ENCODE measurements at regions not wholly inside any gene's neighbourhood (a gene's known extent, or its start where the extent isn't known, plus 50 kb on each side); places are given as distances from the start of the nearest gene placed in this dataset.

DNA sequence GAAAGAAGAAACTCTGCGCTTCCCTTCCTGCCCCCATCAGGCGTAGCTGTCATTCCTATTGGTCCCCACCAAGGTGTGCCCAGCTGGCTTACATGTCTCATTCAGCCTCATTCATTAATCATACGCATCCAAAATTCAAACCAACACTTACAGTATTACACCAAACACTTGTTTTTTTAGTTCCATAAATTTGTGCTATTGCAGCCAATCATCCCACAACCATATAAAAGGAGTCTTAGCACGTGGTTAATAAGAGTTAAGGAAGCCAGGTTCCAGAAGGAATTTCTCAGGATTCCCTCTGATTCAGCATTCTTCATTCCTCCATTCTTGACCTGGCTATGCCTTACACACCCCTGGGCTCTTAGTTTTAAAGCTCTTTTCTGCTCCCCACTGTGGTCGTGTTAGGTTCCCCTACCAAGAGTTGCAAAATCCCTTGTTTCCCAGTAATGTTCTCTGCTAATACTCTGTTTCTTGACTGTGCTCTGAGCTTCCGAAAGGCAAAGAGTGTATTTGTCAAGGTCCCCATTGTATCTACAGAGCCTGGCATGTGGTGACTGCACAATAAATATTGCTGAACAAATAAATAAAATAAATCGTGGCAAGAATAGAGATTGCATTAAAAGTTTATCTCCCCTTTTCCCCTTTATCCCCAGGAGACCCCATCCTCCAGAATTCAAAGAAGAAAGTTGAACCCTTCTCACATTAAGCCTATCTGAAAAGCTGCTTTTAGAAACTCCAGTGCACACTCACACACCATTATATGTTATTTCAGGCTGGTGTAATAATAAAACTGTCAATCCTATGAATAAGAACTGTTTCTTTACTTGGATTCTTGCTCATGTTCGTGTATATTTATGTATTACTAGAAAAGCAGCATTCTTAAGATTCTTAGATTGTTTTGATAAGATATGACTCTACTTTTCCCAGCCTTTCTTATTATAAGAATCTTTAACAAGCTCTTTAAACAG, 514.4 kb downstream of the INHBA start:
- H3K27me3 ChIP-seq, result no peaks in the 10 kb centered on the region
- no peak for TF ChIP-seq Cebpa-rat (IDR thresholded peaks at IDR 0.05)
- H3K4me1 ChIP-seq, result no peaks in the 10 kb centered on the region
- no peaks in the 10 kb centered on the region for H3K36me3 ChIP-seq
- no peak overlapping the region for H3K4me2 ChIP-seq
- no peak overlapping the region for H3K27ac ChIP-seq
- no peaks in the 10 kb centered on the region for H4K20me1 ChIP-seq
- no peak overlapping the region for H3K9ac ChIP-seq
- H3K9me3 ChIP-seq, result no peaks in the 10 kb centered on the region
- no peak overlapping the region for H3K4me3 ChIP-seq

GRCh38 chr7:41187322-41187721, 515.6 kb downstream of the INHBA start:
- Histone ChIP-seq H4K20me1 (no peaks in the 10 kb centered on the region), H3K4me1 (no peaks in the 10 kb centered on the region), H3K4me2 (no peak overlapping the region), H3K9me3 (no peaks in the 10 kb centered on the region), H3K4me3 (no peak overlapping the region), H3K27ac (no peak overlapping the region), H3K27me3 (no peaks in the 10 kb centered on the region), H3K9ac (no peak overlapping the region), H3K36me3 (no peaks in the 10 kb centered on the region)
- TF ChIP-seq Cebpa-rat (IDR thresholded peaks at IDR 0.05), result no peak

DNA sequence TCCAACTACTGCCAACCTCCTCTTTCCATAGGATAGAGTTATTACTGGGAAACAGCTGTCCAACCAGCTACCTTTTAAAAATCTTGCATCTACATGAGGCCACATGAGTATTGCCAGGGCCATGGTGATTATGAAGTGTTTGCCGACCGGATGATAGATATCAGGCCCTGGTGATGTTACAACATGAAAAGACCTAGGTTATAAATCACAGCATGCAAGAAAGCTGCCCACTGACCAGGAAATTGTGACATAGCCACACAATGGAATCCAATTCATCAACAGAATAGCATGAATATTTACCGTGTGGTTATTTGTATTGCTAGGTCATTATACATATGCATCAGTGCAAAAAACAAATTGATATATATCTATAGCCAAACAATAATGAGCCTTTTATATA, 517.0 kb downstream of the INHBA start:
- no peaks in the 10 kb centered on the region for H3K9me3 ChIP-seq
- H3K27ac ChIP-seq, result no peak overlapping the region
- H3K27me3 ChIP-seq, result no peaks in the 10 kb centered on the region
- no peak for TF ChIP-seq Cebpa-rat (IDR thresholded peaks at IDR 0.05)
- H3K4me2 ChIP-seq, result no peak overlapping the region
- H3K4me3 ChIP-seq, result no peak overlapping the region
- no peaks in the 10 kb centered on the region for H4K20me1 ChIP-seq
- H3K36me3 ChIP-seq, result no peaks in the 10 kb centered on the region
- H3K4me1 ChIP-seq, result no peaks in the 10 kb centered on the region
- no peak overlapping the region for H3K9ac ChIP-seq

DNA sequence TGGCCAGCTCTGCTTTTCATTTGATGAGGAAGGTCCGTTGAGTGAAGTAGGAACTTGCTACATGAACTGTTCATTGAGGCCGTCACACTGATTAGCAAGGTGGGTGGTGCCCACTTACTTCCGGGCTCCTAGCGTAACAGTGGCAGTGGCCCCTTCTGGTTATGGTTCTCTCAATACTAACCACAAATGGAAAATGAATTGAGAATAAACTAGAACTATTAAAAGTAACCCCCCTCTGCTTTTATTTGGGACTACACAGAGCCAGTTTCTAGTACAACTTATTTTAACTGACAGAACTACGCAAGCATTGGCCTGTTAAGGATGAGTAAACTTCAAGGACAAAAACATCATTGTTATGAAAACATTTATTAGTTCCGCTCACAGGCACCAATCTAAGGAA, 519.1 kb downstream of the INHBA start:
- no peak for TF ChIP-seq Cebpa-rat (IDR thresholded peaks at IDR 0.05)
- no peak overlapping the region for H3K27ac ChIP-seq
- H3K4me2 ChIP-seq, result no peak overlapping the region

DNA sequence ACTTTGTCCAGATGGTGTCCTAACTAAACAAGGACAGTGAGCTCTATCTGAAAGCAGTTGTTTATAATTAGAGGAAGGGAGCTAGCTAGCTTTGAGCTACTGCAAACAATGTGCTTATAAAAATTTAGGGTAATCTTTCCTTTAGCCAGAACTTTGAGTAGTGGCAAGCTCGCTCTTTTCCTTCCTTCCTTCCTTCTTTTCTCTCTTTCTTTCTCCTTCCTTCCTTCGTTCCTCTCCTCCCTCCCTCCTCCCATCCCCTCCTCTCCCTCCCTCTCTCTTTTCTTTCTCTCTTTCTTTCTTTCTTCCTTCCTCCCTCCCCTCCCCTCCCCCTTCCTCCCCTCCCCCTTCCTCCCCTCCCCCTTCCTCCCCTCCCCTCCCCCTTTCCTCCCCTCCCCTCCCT, 520.1 kb downstream of the INHBA start:
- H3K9ac ChIP-seq, result no peak overlapping the region

More for the DNA sequence above, 519.1 kb downstream of the INHBA start:
- Histone ChIP-seq H3K4me1 (no peaks in the 10 kb centered on the region), H3K27me3 (no peaks in the 10 kb centered on the region), H4K20me1 (no peaks in the 10 kb centered on the region), H3K9me3 (no peaks in the 10 kb centered on the region), H3K9ac (no peak overlapping the region), H3K36me3 (no peaks in the 10 kb centered on the region), H3K4me3 (no peak overlapping the region)

DNA sequence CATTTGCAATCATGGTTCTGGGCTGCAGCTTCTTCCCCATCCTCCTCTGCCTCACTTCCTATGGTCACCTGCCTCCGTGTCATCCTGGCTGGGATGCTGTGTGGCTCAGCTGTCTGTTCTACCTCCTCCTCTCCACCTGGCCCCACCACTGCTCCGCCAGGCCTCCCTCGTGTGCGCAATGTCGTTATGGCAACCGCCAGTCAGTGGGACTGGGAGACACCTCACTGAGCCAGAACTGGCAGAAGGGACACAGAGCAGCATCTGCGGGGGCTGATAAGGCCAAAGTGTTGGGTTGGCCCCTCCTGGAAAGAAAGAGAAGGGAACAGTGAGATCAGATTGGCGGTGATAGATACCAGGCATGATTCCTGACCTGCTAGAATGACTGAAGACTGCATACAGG, 527.5 kb downstream of the INHBA start:
- Histone ChIP-seq H3K4me2 (no peak overlapping the region), H3K4me1 (no peaks in the 10 kb centered on the region), H4K20me1 (no peaks in the 10 kb centered on the region), H3K4me3 (no peak overlapping the region), H3K27me3 (no peaks in the 10 kb centered on the region), H3K27ac (no peak overlapping the region), H3K9me3 (no peaks in the 10 kb centered on the region), H3K9ac (no peak overlapping the region), H3K36me3 (no peaks in the 10 kb centered on the region)
- TF ChIP-seq Cebpa-rat (IDR thresholded peaks at IDR 0.05), result no peak

More for the DNA sequence above, 520.1 kb downstream of the INHBA start:
- Histone ChIP-seq H3K4me2 (no peak overlapping the region), H3K9me3 (no peaks in the 10 kb centered on the region), H3K4me1 (no peaks in the 10 kb centered on the region), H3K36me3 (no peaks in the 10 kb centered on the region), H3K4me3 (no peak overlapping the region), H3K27ac (no peak overlapping the region), H3K27me3 (no peaks in the 10 kb centered on the region), H4K20me1 (no peaks in the 10 kb centered on the region)
- TF ChIP-seq Cebpa-rat (IDR thresholded peaks at IDR 0.05), result no peak

DNA sequence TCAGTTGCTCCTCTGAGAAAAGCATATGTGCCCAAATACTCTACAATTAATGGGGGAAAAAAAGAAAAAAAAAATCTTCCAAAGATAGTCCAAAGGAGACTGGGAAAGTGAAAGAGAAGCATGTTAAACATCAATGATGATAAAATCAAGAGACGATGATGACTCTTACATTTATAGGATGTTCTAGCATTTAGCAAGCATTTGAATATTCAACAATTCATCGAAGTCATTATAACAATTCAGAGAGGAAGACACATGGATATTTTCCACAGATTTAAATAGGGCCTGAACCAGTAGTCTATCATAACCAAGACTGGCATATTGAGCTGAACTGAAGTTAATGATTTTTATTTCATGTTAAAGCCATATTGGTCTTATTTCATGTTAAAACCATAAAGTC, 528.4 kb downstream of the INHBA start:
- Histone ChIP-seq H3K36me3 (no peaks in the 10 kb centered on the region), H3K4me1 (no peaks in the 10 kb centered on the region), H3K27ac (no peak overlapping the region), H3K4me2 (no peak overlapping the region), H3K9me3 (no peaks in the 10 kb centered on the region), H3K4me3 (no peak overlapping the region), H4K20me1 (no peaks in the 10 kb centered on the region), H3K27me3 (no peaks in the 10 kb centered on the region), H3K9ac (no peak overlapping the region)
- TF ChIP-seq Cebpa-rat (IDR thresholded peaks at IDR 0.05), result no peak

DNA sequence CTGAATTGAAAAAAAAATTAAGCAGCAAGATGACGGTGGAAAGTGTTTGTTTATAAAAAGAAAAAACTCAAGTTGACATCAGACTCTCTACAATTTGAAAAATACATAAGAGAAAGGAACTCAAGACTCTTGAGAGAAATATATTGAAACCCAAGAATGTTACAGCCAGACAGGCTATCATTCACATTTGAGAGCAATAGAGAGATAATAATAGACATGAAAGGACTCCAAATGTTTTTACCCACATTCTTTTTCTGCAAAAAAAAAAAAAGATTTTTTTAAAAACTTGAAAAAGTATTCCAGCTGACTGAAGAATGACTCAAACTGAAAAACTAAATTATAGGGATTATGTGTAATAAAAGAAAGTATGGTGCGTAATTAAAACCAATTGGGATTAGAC, 532.4 kb downstream of the INHBA start:
- no peaks in the 10 kb centered on the region for H3K27me3 ChIP-seq
- no peak for TF ChIP-seq Cebpa-rat (IDR thresholded peaks at IDR 0.05)

GRCh38 chr7:41169317-41169716, 533.6 kb downstream of the INHBA start:
- Histone ChIP-seq H3K27ac (no peak overlapping the region), H3K27me3 (no peaks in the 10 kb centered on the region), H4K20me1 (no peaks in the 10 kb centered on the region), H3K9me3 (no peaks in the 10 kb centered on the region), H3K4me2 (no peak overlapping the region), H3K4me1 (no peaks in the 10 kb centered on the region), H3K4me3 (no peak overlapping the region), H3K9ac (no peak overlapping the region), H3K36me3 (no peaks in the 10 kb centered on the region)
- no peak for TF ChIP-seq Cebpa-rat (IDR thresholded peaks at IDR 0.05)

More for the DNA sequence above, 532.4 kb downstream of the INHBA start:
- Histone ChIP-seq H4K20me1 (no peaks in the 10 kb centered on the region), H3K9me3 (no peaks in the 10 kb centered on the region), H3K4me1 (no peaks in the 10 kb centered on the region), H3K4me2 (no peak overlapping the region), H3K9ac (no peak overlapping the region), H3K27ac (no peak overlapping the region), H3K4me3 (no peak overlapping the region), H3K36me3 (no peaks in the 10 kb centered on the region)

DNA sequence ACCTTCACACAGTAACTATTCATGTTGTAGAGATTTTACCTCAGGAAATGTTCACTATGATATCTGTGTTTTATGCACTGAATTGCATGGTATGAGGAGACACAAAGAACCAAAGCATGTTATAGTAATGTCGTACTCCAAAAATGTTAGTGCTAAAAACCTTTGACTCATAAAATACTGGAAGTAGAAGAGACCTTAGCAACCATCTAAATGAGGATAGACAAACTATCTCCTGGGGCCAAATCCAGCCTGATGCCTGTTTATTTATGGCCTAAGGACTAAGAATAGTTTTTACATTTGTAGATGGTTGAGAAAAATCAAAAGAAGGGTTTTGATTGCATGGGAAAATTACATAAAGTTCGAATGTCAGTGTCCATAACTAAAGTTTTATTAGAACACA, 535.1 kb downstream of the INHBA start:
- no peak overlapping the region for H3K9ac ChIP-seq
- H4K20me1 ChIP-seq, result no peaks in the 10 kb centered on the region
- TF ChIP-seq Cebpa-rat (IDR thresholded peaks at IDR 0.05), result no peak
- H3K27me3 ChIP-seq, result no peaks in the 10 kb centered on the region
- H3K4me3 ChIP-seq, result no peak overlapping the region
- H3K9me3 ChIP-seq, result no peaks in the 10 kb centered on the region
- no peaks in the 10 kb centered on the region for H3K36me3 ChIP-seq
- H3K4me1 ChIP-seq, result no peaks in the 10 kb centered on the region
- no peak overlapping the region for H3K27ac ChIP-seq
- H3K4me2 ChIP-seq, result no peak overlapping the region
